22Rv1 (cell line): ENCODE measurements at regions not wholly inside any gene's neighbourhood (a gene's known extent, or its start where the extent isn't known, plus 50 kb on each side); places are given as distances from the start of the nearest gene placed in this dataset.

Experiments
- CTCF ChIP-seq: fragments of 450-650 bp; IDR thresholded peaks from 2 replicates; pipeline ENCODE4 v1.5.1; 2017; ENCODE audit warnings: mild to moderate bottlenecking
- ZFX ChIP-seq: fragments of 450-650 bp; IDR thresholded peaks from 2 replicates; pipeline ENCODE4 v1.6.1; 2017; ENCODE audit warnings: antibody characterized with exemption, borderline replicate concordance

- TF ChIP-seq CTCF (no peak), ZFX (no peak)
Measured at GRCh38 chr21:26683996-26684395, 110.9 kb upstream of the CYYR1 start.
